Nephron (organoid): ENCODE measurements at regions not wholly inside any gene's neighbourhood (a gene's known extent, or its start where the extent isn't known, plus 50 kb on each side); places are given as distances from the start of the nearest gene placed in this dataset.

Experiments
- H3K27ac Mint-ChIP-seq, 3 experiments: 2 replicates each; pipeline ENCODE4 v1.8.0; 2020; ENCODE audit warnings: mixed read lengths in 3 of 3, mild to moderate bottlenecking in 2 of 3, moderate library complexity in 1 of 3
- H3K27me3 Mint-ChIP-seq: 2 replicates; pipeline ENCODE4 v1.8.0; 2021; ENCODE audit warnings: low read depth, mild to moderate bottlenecking, moderate library complexity, mixed read lengths
- H3K36me3 Mint-ChIP-seq: 2 replicates; pipeline ENCODE4 v1.8.0; 2020; ENCODE audit warnings: low read depth, mixed read lengths
- H3K4me1 Mint-ChIP-seq: 2 replicates; pipeline ENCODE4 v1.8.0; 2020; ENCODE audit warnings: mixed read lengths
- H3K4me3 Mint-ChIP-seq, 3 experiments: 2 replicates each; pipeline ENCODE4 v1.8.0; 2020; ENCODE audit warnings: mild to moderate bottlenecking in 3 of 3, mixed read lengths in 3 of 3, moderate library complexity in 2 of 3
- H3K9me3 Mint-ChIP-seq: 2 replicates; pipeline ENCODE4 v1.8.0; 2020; ENCODE audit warnings: mixed read lengths
- CTCF ChIP-seq, 3 experiments: fragments of 200-600 bp; sonication (generic); IDR thresholded peaks; one replicate each; pipeline ENCODE4 v1.5.0; 2021; ENCODE audit warnings: antibody characterized with exemption in 3 of 3; ENCODE audit not compliant: unreplicated experiment in 3 of 3

- Mint-ChIP-seq H3K36me3 (no peaks in the 10 kb centered on the region), H3K9me3 (peaks cover 13% of the 10 kb centered on the region), H3K4me3 (no peak overlapping the region), H3K27ac (no peak overlapping the region), H3K4me1 (peaks cover 4% of the 10 kb centered on the region), H3K27me3 (peaks cover 3% of the 10 kb centered on the region)
- no peak for TF ChIP-seq CTCF (IDR thresholded peaks at IDR 0.05; ENCODE audit: unreplicated experiment in 3 of 3)
Observed at GRCh38 chrX:9317176-9317575, 147.7 kb upstream of the TBL1X start.

GRCh38 chrX:9318213-9318612, 146.6 kb upstream of the TBL1X start:
- peaks cover 4% of the 10 kb centered on the region for H3K4me1 Mint-ChIP-seq
- H3K36me3 Mint-ChIP-seq = no peaks in the 10 kb centered on the region
- no peak overlapping the region for H3K4me3 Mint-ChIP-seq
- no peak overlapping the region for H3K27ac Mint-ChIP-seq
- peaks cover 3% of the 10 kb centered on the region for H3K27me3 Mint-ChIP-seq
- peaks cover 12% of the 10 kb centered on the region for H3K9me3 Mint-ChIP-seq
- no peak for TF ChIP-seq CTCF (IDR thresholded peaks at IDR 0.05; ENCODE audit: unreplicated experiment in 3 of 3)

DNA sequence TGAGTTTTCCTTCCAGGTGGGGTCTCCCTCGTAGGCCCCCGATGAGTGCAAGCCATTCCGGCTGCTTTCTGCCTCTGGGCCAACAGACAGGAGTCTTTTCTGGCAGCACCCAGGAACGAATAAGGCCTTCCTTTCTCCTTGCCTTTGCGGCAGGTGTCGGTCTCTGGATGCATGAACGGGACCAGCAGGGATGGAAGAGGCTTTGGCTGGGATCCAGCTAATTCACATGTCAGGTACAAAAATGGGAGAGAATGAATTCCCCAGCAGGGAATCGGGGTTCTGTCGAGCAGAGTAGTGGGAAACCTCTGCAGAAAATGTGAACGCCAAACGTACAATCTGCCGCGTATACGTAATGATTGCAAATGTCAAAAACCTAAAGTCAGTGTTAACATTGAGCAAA, 146.1 kb upstream of the TBL1X start:
- Mint-ChIP-seq H3K4me1 (peaks cover 4% of the 10 kb centered on the region), H3K27me3 (no peaks in the 10 kb centered on the region), H3K36me3 (no peaks in the 10 kb centered on the region), H3K27ac (no peak overlapping the region), H3K4me3 (no peak overlapping the region), H3K9me3 (peaks cover 8% of the 10 kb centered on the region)
- TF ChIP-seq CTCF (IDR thresholded peaks at IDR 0.05; ENCODE audit: unreplicated experiment in 3 of 3) = no peak

- Mint-ChIP-seq H3K4me1 (peaks cover 3% of the 10 kb centered on the region), H3K27ac (no peak overlapping the region), H3K36me3 (no peaks in the 10 kb centered on the region), H3K4me3 (no peak overlapping the region), H3K27me3 (no peaks in the 10 kb centered on the region), H3K9me3 (peaks cover 11% of the 10 kb centered on the region)
- TF ChIP-seq CTCF (IDR thresholded peaks at IDR 0.05; ENCODE audit: unreplicated experiment in 3 of 3) = no peak
Observed at GRCh38 chrX:9320940-9321339, 143.9 kb upstream of the TBL1X start.

GRCh38 chrX:9324676-9325075, 140.2 kb upstream of the TBL1X start:
- no peaks in the 10 kb centered on the region for H3K4me1 Mint-ChIP-seq
- H3K4me3 Mint-ChIP-seq = no peak overlapping the region
- TF ChIP-seq CTCF (IDR thresholded peaks at IDR 0.05; ENCODE audit: unreplicated experiment in 3 of 3) = no peak
- peaks cover 24% of the 10 kb centered on the region for H3K9me3 Mint-ChIP-seq
- no peak overlapping the region for H3K27ac Mint-ChIP-seq
- H3K27me3 Mint-ChIP-seq = no peaks in the 10 kb centered on the region
- H3K36me3 Mint-ChIP-seq = no peaks in the 10 kb centered on the region

DNA sequence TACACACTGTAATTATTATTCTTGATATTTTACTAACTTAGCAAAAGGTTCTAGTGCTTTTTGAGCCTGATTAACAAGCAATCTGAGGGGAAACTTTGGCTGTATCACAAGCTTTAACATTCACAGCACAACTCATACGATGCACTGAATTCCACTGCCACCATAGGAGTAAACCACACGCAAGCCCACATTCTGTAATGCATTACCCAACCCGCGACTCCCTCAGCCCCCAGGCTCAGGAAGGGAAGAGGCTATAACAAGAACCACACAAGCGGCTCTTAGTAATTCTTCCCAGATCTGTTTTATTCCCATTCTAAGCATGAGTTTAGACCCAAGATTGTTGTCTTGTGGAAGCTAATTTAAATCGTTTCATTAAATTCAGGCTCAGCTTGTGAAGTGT, 138.5 kb upstream of the TBL1X start:
- H3K27me3 Mint-ChIP-seq = no peaks in the 10 kb centered on the region
- H3K36me3 Mint-ChIP-seq = no peaks in the 10 kb centered on the region
- H3K27ac Mint-ChIP-seq = no peak overlapping the region
- no peak overlapping the region for H3K4me3 Mint-ChIP-seq
- no peaks in the 10 kb centered on the region for H3K4me1 Mint-ChIP-seq
- H3K9me3 Mint-ChIP-seq = peaks cover 19% of the 10 kb centered on the region
- TF ChIP-seq CTCF (IDR thresholded peaks at IDR 0.05; ENCODE audit: unreplicated experiment in 3 of 3) = no peak
